A673 (cell line): ENCODE measurements at regions not wholly inside any gene's neighbourhood (a gene's known extent, or its start where the extent isn't known, plus 50 kb on each side); places are given as distances from the start of the nearest gene placed in this dataset.

Experiments used
- BruUV-seq: library from RNA; stranded (reverse); fragments of 400-500 nt; replicated peaks from 2 replicates; lab custom pipeline; 2021; lab: Mats Ljungman, UMichigan
- CTCF ChIA-PET: fragments of 300-600 bp; sonication (Branson Sonifier 250); formaldehyde crosslinking; loops from one replicate; lab custom pipeline; 2022; ENCODE audit warnings: antibody characterized with exemption; lab: Charles Lee
- POLR2A ChIA-PET: fragments of 300-600 bp; sonication (Branson Sonifier 250); formaldehyde crosslinking; loops from one replicate; lab custom pipeline; 2022; ENCODE audit warnings: antibody characterized with exemption; ENCODE audit not compliant: low non-redundant PET; lab: Charles Lee
- DNase-seq: peaks from one replicate; pipeline ENCODE4 v3.0.0-alpha.2; 2015; ENCODE audit warnings: low spot score
- H3K27ac ChIP-seq: fragments of 200-600 bp; sonication (generic); 2 replicates; pipeline ENCODE4 v1.5.1; 2016; ENCODE audit warnings: mixed run types, low read depth, mild to moderate bottlenecking, mixed read lengths, antibody characterized with exemption, low read length; ENCODE audit not compliant: poor library complexity, severe bottlenecking
- H3K27me3 ChIP-seq: fragments of 200-600 bp; sonication (generic); replicated peaks from 2 replicates; pipeline ENCODE4 v1.6.1; 2017; ENCODE audit warnings: mixed run types, low read depth, mild to moderate bottlenecking, mixed read lengths, antibody characterized with exemption, low read length; ENCODE audit not compliant: insufficient read depth, poor library complexity
- H3K36me3 ChIP-seq: fragments of 200-600 bp; sonication (generic); 2 replicates; pipeline ENCODE4 v1.6.1; 2016; ENCODE audit warnings: mixed run types, mild to moderate bottlenecking, mixed read lengths, antibody characterized with exemption, low read length; ENCODE audit not compliant: insufficient read depth, poor library complexity, severe bottlenecking
- H3K4me1 ChIP-seq: fragments of 200-600 bp; sonication (generic); 2 replicates; pipeline ENCODE4 v1.6.1; 2017; ENCODE audit warnings: mixed run types, mild to moderate bottlenecking, mixed read lengths, antibody characterized with exemption, low read length; ENCODE audit not compliant: insufficient read depth, poor library complexity, severe bottlenecking
- H3K4me3 ChIP-seq: fragments of 200-600 bp; sonication (generic); 2 replicates; pipeline ENCODE4 v1.5.1; 2016; ENCODE audit warnings: low read depth, mixed run types, mild to moderate bottlenecking, mixed read lengths, low read length; ENCODE audit not compliant: poor library complexity, severe bottlenecking
- H3K9me3 ChIP-seq: fragments of 200-600 bp; sonication (generic); 2 replicates; pipeline ENCODE4 v1.6.1; 2016; ENCODE audit warnings: mixed run types, low read depth, mild to moderate bottlenecking, mixed read lengths, antibody characterized with exemption, low read length; ENCODE audit not compliant: poor library complexity, severe bottlenecking
- EZH2 ChIP-seq: fragments of 200-600 bp; sonication (generic); IDR thresholded peaks from 2 replicates; pipeline ENCODE4 v1.6.1; 2017; ENCODE audit warnings: borderline replicate concordance, low read depth, mild to moderate bottlenecking, mixed read lengths, antibody characterized with exemption, low read length; ENCODE audit not compliant: poor library complexity, severe bottlenecking
- intact Hi-C: fragments of 100-400 bp; cut with micrococcal nuclease; formaldehyde crosslinking; loops from one replicate; pipeline ENCODE4 v1.10.0; 2022; ENCODE audit not compliant: unreplicated experiment
- TF ChIP-seq, protein P1 (sequence below): fragments of 300-800, 200-600 bp; sonication (generic); conservative IDR thresholded peaks from 2 replicates; pipeline ENCODE4 v1.5.1; 2017; ENCODE audit warnings: low read depth, mild to moderate bottlenecking, antibody characterized with exemption, low read length, moderate library complexity, mixed read lengths

DNA sequence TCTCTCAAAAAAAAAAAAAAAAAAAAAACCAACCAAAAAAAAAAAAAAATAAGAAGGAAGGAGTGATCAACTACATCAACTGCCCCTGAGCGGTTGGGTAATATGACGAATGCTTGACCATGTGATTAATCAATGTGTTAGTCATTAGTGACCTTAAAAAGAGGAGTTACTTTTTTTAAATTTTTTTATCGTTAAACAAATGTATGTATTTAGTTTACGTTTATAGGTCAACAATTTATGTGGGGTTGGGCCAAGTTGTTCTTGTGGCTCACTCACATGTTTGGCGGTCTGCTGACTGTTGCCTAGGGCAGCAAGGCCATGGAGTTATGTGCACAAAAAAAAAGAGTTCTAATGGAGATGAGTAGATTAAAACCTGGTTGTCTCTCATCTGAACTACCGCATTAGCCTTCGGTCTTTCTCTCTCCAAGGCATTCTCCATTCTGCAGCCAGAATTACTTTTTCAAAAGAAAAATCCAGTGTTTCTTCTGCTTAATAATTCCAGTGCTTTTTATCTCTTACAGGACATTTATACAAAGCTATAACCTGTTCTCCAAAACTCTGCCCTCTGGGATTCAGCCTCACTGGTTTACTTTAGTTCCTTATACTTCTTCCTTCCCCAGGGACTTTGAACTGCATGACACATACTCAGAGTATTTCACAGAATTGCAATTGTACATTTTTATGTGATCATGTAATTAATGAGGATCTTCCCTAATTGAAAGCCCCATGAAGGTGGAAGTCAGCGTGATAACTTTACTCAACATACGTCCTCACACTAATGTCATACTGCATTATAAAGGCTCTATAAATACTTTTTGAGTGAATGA lies 505.5 kb downstream of the ANKRD50 start:
- CTCF ChIA-PET: no interaction called here
- no TSS peak for BruUV-seq

DNA sequence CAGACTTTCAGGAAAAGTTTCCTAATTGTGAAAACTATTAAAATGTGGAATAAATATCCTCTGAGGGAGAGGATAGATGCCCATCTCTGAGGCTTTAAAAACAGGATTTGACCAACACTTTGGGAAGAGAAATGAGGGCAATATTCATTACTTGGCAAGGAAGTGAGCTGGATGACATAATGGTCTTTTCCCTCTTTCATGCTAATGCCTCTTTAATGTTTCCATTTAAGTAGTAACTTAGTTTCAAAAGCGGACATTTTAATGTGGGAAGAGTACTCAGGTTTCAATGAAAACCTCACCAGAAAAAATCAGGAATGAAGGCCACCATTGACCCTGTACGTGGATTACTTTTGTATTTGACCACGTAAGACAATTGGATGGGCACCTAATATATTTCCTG lies 503.3 kb downstream of the ANKRD50 start:
- H3K27ac ChIP-seq: no peak overlapping the region
- intact Hi-C loops: no loop called here
- BruUV-seq: no TSS peak
- peaks cover 14% of the 10 kb centered on the region for H3K4me1 ChIP-seq
- DNase-seq: no peak
- ChIA-PET CTCF (no interaction called here), POLR2A (no interaction called here)
- H3K27me3 ChIP-seq: no peaks in the 10 kb centered on the region
- H3K36me3 ChIP-seq: no peaks in the 10 kb centered on the region
- H3K9me3 ChIP-seq: no peaks in the 10 kb centered on the region
- TF ChIP-seq, protein P1, sequence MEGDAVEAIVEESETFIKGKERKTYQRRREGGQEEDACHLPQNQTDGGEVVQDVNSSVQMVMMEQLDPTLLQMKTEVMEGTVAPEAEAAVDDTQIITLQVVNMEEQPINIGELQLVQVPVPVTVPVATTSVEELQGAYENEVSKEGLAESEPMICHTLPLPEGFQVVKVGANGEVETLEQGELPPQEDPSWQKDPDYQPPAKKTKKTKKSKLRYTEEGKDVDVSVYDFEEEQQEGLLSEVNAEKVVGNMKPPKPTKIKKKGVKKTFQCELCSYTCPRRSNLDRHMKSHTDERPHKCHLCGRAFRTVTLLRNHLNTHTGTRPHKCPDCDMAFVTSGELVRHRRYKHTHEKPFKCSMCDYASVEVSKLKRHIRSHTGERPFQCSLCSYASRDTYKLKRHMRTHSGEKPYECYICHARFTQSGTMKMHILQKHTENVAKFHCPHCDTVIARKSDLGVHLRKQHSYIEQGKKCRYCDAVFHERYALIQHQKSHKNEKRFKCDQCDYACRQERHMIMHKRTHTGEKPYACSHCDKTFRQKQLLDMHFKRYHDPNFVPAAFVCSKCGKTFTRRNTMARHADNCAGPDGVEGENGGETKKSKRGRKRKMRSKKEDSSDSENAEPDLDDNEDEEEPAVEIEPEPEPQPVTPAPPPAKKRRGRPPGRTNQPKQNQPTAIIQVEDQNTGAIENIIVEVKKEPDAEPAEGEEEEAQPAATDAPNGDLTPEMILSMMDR: no peak
- TF ChIP-seq EZH2: no peak
- no peak overlapping the region for H3K4me3 ChIP-seq

More for the DNA sequence above, 505.5 kb downstream of the ANKRD50 start:
- Histone ChIP-seq H3K36me3 (no peaks in the 10 kb centered on the region), H3K9me3 (no peaks in the 10 kb centered on the region), H3K4me1 (peaks cover 5% of the 10 kb centered on the region), H3K27me3 (no peaks in the 10 kb centered on the region), H3K4me3 (no peak overlapping the region), H3K27ac (no peak overlapping the region)
- POLR2A ChIA-PET: no interaction called here
- intact Hi-C loops: no loop called here
- peak; percentile 60 for DNase-seq
- TF ChIP-seq, protein P1: no peak
- TF ChIP-seq EZH2: no peak

DNA sequence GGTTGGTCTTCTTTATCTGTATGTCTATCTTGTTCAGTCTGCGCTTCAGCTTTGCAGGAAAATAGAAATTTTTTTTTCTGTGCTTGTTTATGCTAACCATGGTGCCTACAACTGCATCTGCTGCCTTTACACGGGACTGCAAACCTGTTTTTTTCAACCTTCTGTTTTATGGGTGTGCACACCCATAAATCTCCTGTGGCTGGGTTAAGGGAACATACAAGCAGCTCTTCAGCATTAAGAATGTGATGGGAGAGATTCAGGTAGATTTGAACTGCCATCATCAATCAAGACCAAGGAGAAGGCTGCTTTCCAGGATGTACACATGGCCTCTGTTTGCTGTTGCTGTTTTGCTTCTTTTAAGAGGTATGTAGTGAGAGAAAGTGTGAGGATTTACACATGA lies 502.9 kb downstream of the ANKRD50 start:
- no peak overlapping the region for H3K27ac ChIP-seq
- POLR2A ChIA-PET: no interaction called here
- no peak for DNase-seq
- no peaks in the 10 kb centered on the region for H3K9me3 ChIP-seq
- H3K27me3 ChIP-seq: no peaks in the 10 kb centered on the region
- intact Hi-C loops: no loop called here
- CTCF ChIA-PET: no interaction called here
- H3K4me3 ChIP-seq: no peak overlapping the region
- peaks cover 14% of the 10 kb centered on the region for H3K4me1 ChIP-seq
- TF ChIP-seq, protein P1: no peak
- no peak for TF ChIP-seq EZH2
- BruUV-seq: no TSS peak
- H3K36me3 ChIP-seq: no peaks in the 10 kb centered on the region
